ENCODE measurements at regions not wholly inside any gene's neighbourhood (a gene's known extent, or its start where the extent isn't known, plus 50 kb on each side); places are given as distances from the start of the nearest gene placed in this dataset.

GRCh38 chr3:59299561-59299960 lies 249.7 kb upstream of the CFAP20DC start:
- Histone ChIP-seq H2BK15ac (ENCODE audit: low read length) (no peak overlapping the region), H3K9me3 (replicated peaks in 1 of 2; ENCODE audit: control insufficient read depth in 2 of 2, insufficient read depth in 1 of 2, low read depth in 1 of 2, low read length in 2 of 2) (peaks cover 8 to 9% of the 10 kb centered on the region in 2 donors), H3K18ac (ENCODE audit: low read length) (no peak overlapping the region), H3K27ac (replicated peaks; ENCODE audit: low read length) (no peak overlapping the region), H2BK5ac (ENCODE audit: low read length) (no peak overlapping the region), H3K79me1 (ENCODE audit: low read depth, low read length) (no peaks in the 10 kb centered on the region), H3K4ac (ENCODE audit: low read length) (no peak overlapping the region), H3K14ac (ENCODE audit: low read length) (no peak overlapping the region), H2BK120ac (ENCODE audit: low read depth, low read length) (no peak overlapping the region), H2BK12ac (ENCODE audit: low read length) (no peak overlapping the region), H3K4me2 (ENCODE audit: insufficient read depth, low read length, poor library complexity, severe bottlenecking) (no peak overlapping the region), H3K23ac (ENCODE audit: low read depth, low read length, poor library complexity) (no peak overlapping the region), H3K9ac (ENCODE audit: low read depth, low read length, poor library complexity) (no peak overlapping the region), H3K4me3 (ENCODE audit: low read length in 2 of 2) (no peak overlapping the region), H2AK5ac (ENCODE audit: low read depth, low read length) (no peak overlapping the region), H4K8ac (ENCODE audit: low read depth, low read length) (no peak overlapping the region), H3K4me1 (ENCODE audit: control insufficient read depth in 2 of 2, insufficient read depth in 1 of 2, low read depth in 1 of 2, low read length in 2 of 2) (peaks cover 0 to 2% of the 10 kb centered on the region in 2 donors), H3K36me3 (replicated peaks in 1 of 2; ENCODE audit: control insufficient read depth in 2 of 2, insufficient read depth in 2 of 2, low read length in 2 of 2) (no peaks in the 10 kb centered on the region), H4K91ac (ENCODE audit: low read depth, low read length, poor library complexity) (no peak overlapping the region), H3K27me3 (ENCODE audit: control insufficient read depth in 3 of 3, insufficient read depth in 3 of 3, low read depth in 1 of 3, low read length in 3 of 3) (peaks cover 0 to 4% (median 0%) of the 10 kb centered on the region in 3 experiments), H2AFZ (ENCODE audit: low read length) (no peak overlapping the region)
- WGBS, 2 donors (ENCODE audit: extremely low coverage in 2 of 2, insufficient read length in 2 of 2, insufficient replicate concordance in 1 of 2), result no CpG with 5 or more reads among the region's 2 CpGs
- DNase-seq (ENCODE audit: low spot score), result no peak

GRCh38 chr3:59290358-59290757 lies 240.5 kb upstream of the CFAP20DC start:
- Histone ChIP-seq H4K91ac (ENCODE audit: low read depth, low read length, poor library complexity) (no peak overlapping the region), H2AK5ac (ENCODE audit: low read depth, low read length) (no peak overlapping the region), H3K4me1 (ENCODE audit: control insufficient read depth in 2 of 2, insufficient read depth in 1 of 2, low read depth in 1 of 2, low read length in 2 of 2) (no peaks in the 10 kb centered on the region), H2BK5ac (ENCODE audit: low read length) (no peak overlapping the region), H3K18ac (ENCODE audit: low read length) (no peak overlapping the region), H2BK120ac (ENCODE audit: low read depth, low read length) (no peak overlapping the region), H3K23ac (ENCODE audit: low read depth, low read length, poor library complexity) (no peak overlapping the region), H3K27me3 (ENCODE audit: control insufficient read depth in 3 of 3, insufficient read depth in 3 of 3, low read depth in 1 of 3, low read length in 3 of 3) (peaks cover 0 to 4% (median 0%) of the 10 kb centered on the region in 3 experiments), H3K4me2 (ENCODE audit: insufficient read depth, low read length, poor library complexity, severe bottlenecking) (no peak overlapping the region), H3K14ac (ENCODE audit: low read length) (no peak overlapping the region), H4K8ac (ENCODE audit: low read depth, low read length) (no peak overlapping the region), H3K4me3 (ENCODE audit: low read length in 2 of 2) (no peak overlapping the region), H2BK15ac (ENCODE audit: low read length) (no peak overlapping the region), H3K4ac (ENCODE audit: low read length) (no peak overlapping the region), H3K9ac (ENCODE audit: low read depth, low read length, poor library complexity) (no peak overlapping the region), H2AFZ (ENCODE audit: low read length) (no peak overlapping the region), H3K9me3 (replicated peaks in 1 of 2; ENCODE audit: control insufficient read depth in 2 of 2, insufficient read depth in 1 of 2, low read depth in 1 of 2, low read length in 2 of 2) (peaks cover 2 to 4% of the 10 kb centered on the region in 2 donors), H3K79me1 (ENCODE audit: low read depth, low read length) (no peaks in the 10 kb centered on the region), H3K36me3 (replicated peaks in 1 of 2; ENCODE audit: control insufficient read depth in 2 of 2, insufficient read depth in 2 of 2, low read length in 2 of 2) (no peaks in the 10 kb centered on the region), H3K27ac (replicated peaks; ENCODE audit: low read length) (no peak overlapping the region), H2BK12ac (ENCODE audit: low read length) (no peak overlapping the region)
- DNase-seq (ENCODE audit: low spot score), result no peak

- WGBS, 2 donors (ENCODE audit: extremely low coverage in 2 of 2, insufficient read length in 2 of 2, insufficient replicate concordance in 1 of 2), result no CpG with 5 or more reads among the region's 1 CpG
Measured at GRCh38 chr3:59289831-59290230, 240.0 kb upstream of the CFAP20DC start.

DNA sequence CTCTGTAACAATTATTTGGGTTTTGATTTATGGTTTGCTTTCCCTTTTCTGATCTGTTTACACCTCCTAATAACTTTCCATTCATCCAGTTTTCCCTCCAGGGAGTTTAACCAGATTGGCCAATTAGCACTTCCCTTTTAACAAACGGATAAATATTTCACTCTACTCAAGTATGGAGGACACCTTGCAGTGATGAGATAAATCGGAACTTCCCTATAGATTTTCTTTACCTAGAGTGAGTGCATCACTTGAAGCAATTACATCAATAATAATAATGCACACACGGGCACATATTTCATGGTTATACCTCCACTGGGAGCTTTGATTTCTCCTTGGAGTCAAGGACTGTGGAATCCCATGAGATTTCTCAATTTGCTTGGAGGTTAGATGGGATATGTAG lies 239.1 kb upstream of the CFAP20DC start:
- H3K27ac ChIP-seq (replicated peaks; ENCODE audit: low read length), result no peak overlapping the region

More at GRCh38 chr3:59289831-59290230, 240.0 kb upstream of the CFAP20DC start:
- Histone ChIP-seq H2BK12ac (ENCODE audit: low read length) (no peak overlapping the region), H3K9me3 (replicated peaks in 1 of 2; ENCODE audit: control insufficient read depth in 2 of 2, insufficient read depth in 1 of 2, low read depth in 1 of 2, low read length in 2 of 2) (peaks cover 2 to 4% of the 10 kb centered on the region in 2 donors), H3K4me2 (ENCODE audit: insufficient read depth, low read length, poor library complexity, severe bottlenecking) (no peak overlapping the region), H2AFZ (ENCODE audit: low read length) (no peak overlapping the region), H3K27me3 (ENCODE audit: control insufficient read depth in 3 of 3, insufficient read depth in 3 of 3, low read depth in 1 of 3, low read length in 3 of 3) (peaks cover 0 to 4% (median 0%) of the 10 kb centered on the region in 3 experiments), H3K23ac (ENCODE audit: low read depth, low read length, poor library complexity) (no peak overlapping the region), H4K91ac (ENCODE audit: low read depth, low read length, poor library complexity) (no peak overlapping the region), H4K8ac (ENCODE audit: low read depth, low read length) (no peak overlapping the region), H2BK120ac (ENCODE audit: low read depth, low read length) (no peak overlapping the region), H3K18ac (ENCODE audit: low read length) (no peak overlapping the region), H3K4me3 (ENCODE audit: low read length in 2 of 2) (no peak overlapping the region), H3K4me1 (ENCODE audit: control insufficient read depth in 2 of 2, insufficient read depth in 1 of 2, low read depth in 1 of 2, low read length in 2 of 2) (no peaks in the 10 kb centered on the region), H3K4ac (ENCODE audit: low read length) (no peak overlapping the region), H3K36me3 (replicated peaks in 1 of 2; ENCODE audit: control insufficient read depth in 2 of 2, insufficient read depth in 2 of 2, low read length in 2 of 2) (no peaks in the 10 kb centered on the region), H3K14ac (ENCODE audit: low read length) (no peak overlapping the region), H2BK15ac (ENCODE audit: low read length) (no peak overlapping the region), H3K27ac (replicated peaks; ENCODE audit: low read length) (no peak overlapping the region), H2AK5ac (ENCODE audit: low read depth, low read length) (no peak overlapping the region), H3K79me1 (ENCODE audit: low read depth, low read length) (no peaks in the 10 kb centered on the region), H2BK5ac (ENCODE audit: low read length) (no peak overlapping the region), H3K9ac (ENCODE audit: low read depth, low read length, poor library complexity) (no peak overlapping the region)
- DNase-seq (ENCODE audit: low spot score), result no peak

More for the DNA sequence above, 239.1 kb upstream of the CFAP20DC start:
- H3K4me2 ChIP-seq (ENCODE audit: insufficient read depth, low read length, poor library complexity, severe bottlenecking), result no peak overlapping the region
- no peak overlapping the region for H2AFZ ChIP-seq (ENCODE audit: low read length)
- H3K9me3 ChIP-seq (replicated peaks in 1 of 2; ENCODE audit: control insufficient read depth in 2 of 2, insufficient read depth in 1 of 2, low read depth in 1 of 2, low read length in 2 of 2), result peaks cover 2 to 4% of the 10 kb centered on the region in 2 donors
- no peak overlapping the region for H2BK12ac ChIP-seq (ENCODE audit: low read length)
- H3K4me1 ChIP-seq (ENCODE audit: control insufficient read depth in 2 of 2, insufficient read depth in 1 of 2, low read depth in 1 of 2, low read length in 2 of 2), result no peaks in the 10 kb centered on the region
- no peak for DNase-seq (ENCODE audit: low spot score)
- H3K14ac ChIP-seq (ENCODE audit: low read length), result no peak overlapping the region
- no peak overlapping the region for H2AK5ac ChIP-seq (ENCODE audit: low read depth, low read length)
- H4K8ac ChIP-seq (ENCODE audit: low read depth, low read length), result no peak overlapping the region
- H2BK5ac ChIP-seq (ENCODE audit: low read length), result no peak overlapping the region
- no peak overlapping the region for H2BK120ac ChIP-seq (ENCODE audit: low read depth, low read length)
- H3K79me1 ChIP-seq (ENCODE audit: low read depth, low read length), result no peaks in the 10 kb centered on the region
- no peaks in the 10 kb centered on the region for H3K36me3 ChIP-seq (replicated peaks in 1 of 2; ENCODE audit: control insufficient read depth in 2 of 2, insufficient read depth in 2 of 2, low read length in 2 of 2)
- WGBS, 2 donors (ENCODE audit: extremely low coverage in 2 of 2, insufficient read length in 2 of 2, insufficient replicate concordance in 1 of 2), result no CpG with 5 or more reads among the region's 3 CpGs
- H3K18ac ChIP-seq (ENCODE audit: low read length), result no peak overlapping the region
- no peak overlapping the region for H3K4ac ChIP-seq (ENCODE audit: low read length)
- no peak overlapping the region for H3K9ac ChIP-seq (ENCODE audit: low read depth, low read length, poor library complexity)
- no peak overlapping the region for H3K23ac ChIP-seq (ENCODE audit: low read depth, low read length, poor library complexity)
- H3K27me3 ChIP-seq (ENCODE audit: control insufficient read depth in 3 of 3, insufficient read depth in 3 of 3, low read depth in 1 of 3, low read length in 3 of 3), result peaks cover 0 to 4% (median 0%) of the 10 kb centered on the region in 3 experiments
- no peak overlapping the region for H3K4me3 ChIP-seq (ENCODE audit: low read length in 2 of 2)
- H4K91ac ChIP-seq (ENCODE audit: low read depth, low read length, poor library complexity), result no peak overlapping the region
- no peak overlapping the region for H2BK15ac ChIP-seq (ENCODE audit: low read length)

Measured in neuronal stem cell (in vitro differentiated cells).